ENCODE measurements at regions not wholly inside any gene's neighbourhood (a gene's known extent, or its start where the extent isn't known, plus 50 kb on each side); places are given as distances from the start of the nearest gene placed in this dataset.
A peak's percentile ranks its signal among the peaks of the same experiment; 100 is the strongest.

- H3K4me1 ChIP-seq (ENCODE audit: insufficient read depth) = peaks cover 4% of the 10 kb centered on the region
- H2AFZ ChIP-seq = no peak overlapping the region
- no peak overlapping the region for H3K4me3 ChIP-seq
- WGBS (ENCODE audit: low lambda C conversion rate, missing lambda C conversion rate) = 89% methylated on average over 2 of the region's 2 CpGs
- no peak overlapping the region for H3K4me2 ChIP-seq
- H3K79me2 ChIP-seq = no peaks in the 10 kb centered on the region
- no peaks in the 10 kb centered on the region for H3K9me2 ChIP-seq (replicated peaks; ENCODE audit: insufficient read depth)
- no peak overlapping the region for H3K27ac ChIP-seq
- TF ChIP-seq, protein P1, sequence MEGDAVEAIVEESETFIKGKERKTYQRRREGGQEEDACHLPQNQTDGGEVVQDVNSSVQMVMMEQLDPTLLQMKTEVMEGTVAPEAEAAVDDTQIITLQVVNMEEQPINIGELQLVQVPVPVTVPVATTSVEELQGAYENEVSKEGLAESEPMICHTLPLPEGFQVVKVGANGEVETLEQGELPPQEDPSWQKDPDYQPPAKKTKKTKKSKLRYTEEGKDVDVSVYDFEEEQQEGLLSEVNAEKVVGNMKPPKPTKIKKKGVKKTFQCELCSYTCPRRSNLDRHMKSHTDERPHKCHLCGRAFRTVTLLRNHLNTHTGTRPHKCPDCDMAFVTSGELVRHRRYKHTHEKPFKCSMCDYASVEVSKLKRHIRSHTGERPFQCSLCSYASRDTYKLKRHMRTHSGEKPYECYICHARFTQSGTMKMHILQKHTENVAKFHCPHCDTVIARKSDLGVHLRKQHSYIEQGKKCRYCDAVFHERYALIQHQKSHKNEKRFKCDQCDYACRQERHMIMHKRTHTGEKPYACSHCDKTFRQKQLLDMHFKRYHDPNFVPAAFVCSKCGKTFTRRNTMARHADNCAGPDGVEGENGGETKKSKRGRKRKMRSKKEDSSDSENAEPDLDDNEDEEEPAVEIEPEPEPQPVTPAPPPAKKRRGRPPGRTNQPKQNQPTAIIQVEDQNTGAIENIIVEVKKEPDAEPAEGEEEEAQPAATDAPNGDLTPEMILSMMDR (IDR thresholded peaks at IDR 0.05; ENCODE audit: poor library complexity) = no peak
- TF ChIP-seq EZH2phosphoT487 (IDR thresholded peaks at IDR 0.05; ENCODE audit: low read depth, severe bottlenecking, unreplicated experiment) (no peak), EZH2 (IDR thresholded peaks at IDR 0.05; ENCODE audit: borderline replicate concordance) (no peak)
- DNase-seq (ENCODE audit: low spot score) = no peak
- no peaks in the 10 kb centered on the region for H4K20me1 ChIP-seq (ENCODE audit: insufficient read depth, poor library complexity, severe bottlenecking)
- no peaks in the 10 kb centered on the region for H3K36me3 ChIP-seq (replicated peaks; ENCODE audit: insufficient read depth, low read depth)
- no peaks in the 10 kb centered on the region for H3K9me3 ChIP-seq (ENCODE audit: low read depth)
- no peaks in the 10 kb centered on the region for H3K27me3 ChIP-seq
These were observed 196.1 kb downstream of the LY86 start for GRCh38 chr6:6784514-6785162.

DNA sequence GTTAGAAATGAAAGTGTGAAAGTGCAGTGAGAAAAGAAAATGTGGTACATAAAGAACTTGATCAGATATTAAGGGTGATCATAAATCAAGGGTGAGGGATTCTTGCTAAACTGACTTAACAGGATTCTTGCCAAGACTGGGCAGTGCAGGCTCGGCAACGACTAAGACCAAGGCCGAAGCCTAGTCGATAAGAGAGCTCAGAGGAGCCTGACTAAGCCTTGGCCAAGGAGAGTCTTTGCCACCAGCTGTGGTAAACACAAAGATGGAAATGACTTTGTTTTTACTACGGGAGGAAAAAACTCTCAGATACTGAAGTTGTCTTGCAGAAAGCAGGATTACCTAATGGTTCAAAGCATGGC, 196.6 kb downstream of the LY86 start:
- no peak for DNase-seq (ENCODE audit: low spot score)
- Histone ChIP-seq H3K4me1 (ENCODE audit: insufficient read depth) (peaks cover 4% of the 10 kb centered on the region), H3K36me3 (replicated peaks; ENCODE audit: insufficient read depth, low read depth) (no peaks in the 10 kb centered on the region), H3K79me2 (no peaks in the 10 kb centered on the region), H3K9me2 (replicated peaks; ENCODE audit: insufficient read depth) (no peaks in the 10 kb centered on the region), H3K27ac (no peak overlapping the region), H4K20me1 (ENCODE audit: insufficient read depth, poor library complexity, severe bottlenecking) (no peaks in the 10 kb centered on the region), H2AFZ (no peak overlapping the region), H3K4me2 (no peak overlapping the region), H3K4me3 (no peak overlapping the region), H3K27me3 (no peaks in the 10 kb centered on the region), H3K9me3 (ENCODE audit: low read depth) (no peaks in the 10 kb centered on the region)
- 80% methylated on average over 5 of the region's 5 CpGs for WGBS (ENCODE audit: low lambda C conversion rate, missing lambda C conversion rate)
- TF ChIP-seq EZH2 (IDR thresholded peaks at IDR 0.05; ENCODE audit: borderline replicate concordance) = no peak
- TF ChIP-seq, protein P1 (IDR thresholded peaks at IDR 0.05; ENCODE audit: poor library complexity) = no peak
- no peak for TF ChIP-seq EZH2phosphoT487 (IDR thresholded peaks at IDR 0.05; ENCODE audit: low read depth, severe bottlenecking, unreplicated experiment)

- no peak overlapping the region for H3K4me3 ChIP-seq
- no peaks in the 10 kb centered on the region for H4K20me1 ChIP-seq (ENCODE audit: insufficient read depth, poor library complexity, severe bottlenecking)
- H3K4me1 ChIP-seq (ENCODE audit: insufficient read depth) = no peaks in the 10 kb centered on the region
- H3K27me3 ChIP-seq = no peaks in the 10 kb centered on the region
- H3K9me3 ChIP-seq (ENCODE audit: low read depth) = no peaks in the 10 kb centered on the region
- no peak overlapping the region for H3K4me2 ChIP-seq
- H2AFZ ChIP-seq = no peak overlapping the region
- WGBS (ENCODE audit: low lambda C conversion rate, missing lambda C conversion rate) = 75% methylated on average over 4 of the region's 4 CpGs
- TF ChIP-seq EZH2phosphoT487 (IDR thresholded peaks at IDR 0.05; ENCODE audit: low read depth, severe bottlenecking, unreplicated experiment) (no peak), EZH2 (IDR thresholded peaks at IDR 0.05; ENCODE audit: borderline replicate concordance) (no peak)
- TF ChIP-seq, protein P1 (IDR thresholded peaks at IDR 0.05; ENCODE audit: poor library complexity) = peak; percentile 25
- DNase-seq (ENCODE audit: low spot score) = no peak
- H3K36me3 ChIP-seq (replicated peaks; ENCODE audit: insufficient read depth, low read depth) = no peaks in the 10 kb centered on the region
- H3K27ac ChIP-seq = no peak overlapping the region
- H3K79me2 ChIP-seq = no peaks in the 10 kb centered on the region
- no peaks in the 10 kb centered on the region for H3K9me2 ChIP-seq (replicated peaks; ENCODE audit: insufficient read depth)
These were observed 200.0 kb downstream of the LY86 start for GRCh38 chr6:6788394-6789032.
